RWPE1 (cell line): ENCODE measurements at regions not wholly inside any gene's neighbourhood (a gene's known extent, or its start where the extent isn't known, plus 50 kb on each side); places are given as distances from the start of the nearest gene placed in this dataset.
"Not testable (repeated sequence)": the region's sequence is repeated elsewhere in the genome, so short reads cannot be mapped to it uniquely, and the experiment has no call there.

ENCODE experiments used
- CTCF ChIA-PET: fragments of 350-600 bp; sonication (Branson Sonifier 250); formaldehyde crosslinking; extraction: SDS; loops from one replicate; lab custom pipeline; 2021; lab: Yijun Ruan, JAX
- POLR2A ChIA-PET: fragments of 400-600 bp; formaldehyde crosslinking; extraction: SDS; loops from one replicate; lab custom pipeline; 2020; ENCODE audit warnings: antibody characterized with exemption; ENCODE audit not compliant: low non-redundant PET; lab: Yijun Ruan, JAX
- DNase-seq: peaks from one replicate; pipeline ENCODE4 v3.0.0; 2012; ENCODE audit warnings: low spot score
- H3K27ac ChIP-seq: fragments of 450-650 bp; 2 replicates; pipeline ENCODE4 v1.5.1; 2017
- CTCF ChIP-seq: fragments of 450-650 bp; conservative IDR thresholded peaks from 2 replicates; pipeline ENCODE4 v1.5.1; 2017; ENCODE audit warnings: low read depth, mild to moderate bottlenecking

GRCh38 chr15:56798639-56799038 is 65.3 kb upstream of the ZNF280D start:
- ChIA-PET CTCF (no interaction called here), POLR2A (no interaction called here)
- no peak overlapping the region for H3K27ac ChIP-seq
- DNase-seq, result no peak
- no peak for TF ChIP-seq CTCF

GRCh38 chr15:56797720-56798275 is 64.5 kb upstream of the ZNF280D start:
- ChIA-PET CTCF (no interaction called here), POLR2A (no interaction called here)

GRCh38 chr15:56795502-56795901 is 62.2 kb upstream of the ZNF280D start:
- no peak overlapping the region for H3K27ac ChIP-seq
- CTCF ChIA-PET, result no interaction called here
- no peak for DNase-seq
- TF ChIP-seq CTCF, result no peak
- POLR2A ChIA-PET, result no interaction called here

More at GRCh38 chr15:56797720-56798275, 64.5 kb upstream of the ZNF280D start:
- no peak for TF ChIP-seq CTCF
- DNase-seq, result no peak
- H3K27ac ChIP-seq, result no peak overlapping the region

GRCh38 chr15:56794553-56795329 is 61.4 kb upstream of the ZNF280D start:
- POLR2A ChIA-PET, result no interaction called here
- H3K27ac ChIP-seq, result no peak overlapping the region
- no peak for DNase-seq
- CTCF ChIA-PET, result interaction anchor here (0.7 kb wide), 1 partner anchor 21 kb away, joined by 3 read pairs; no protein-coding TSS in a partner anchor
- TF ChIP-seq CTCF, result no peak

GRCh38 chr15:56794165-56794552 is 60.9 kb upstream of the ZNF280D start:
- no peak for TF ChIP-seq CTCF
- no peak for DNase-seq
- no peak overlapping the region for H3K27ac ChIP-seq
- CTCF ChIA-PET, result interaction anchor here (0.7 kb wide), 1 partner anchor 21 kb away, joined by 3 read pairs; no protein-coding TSS in a partner anchor
- POLR2A ChIA-PET, result no interaction called here

GRCh38 chr15:56792211-56792610 is 58.9 kb upstream of the ZNF280D start:
- POLR2A ChIA-PET, result no interaction called here
- CTCF ChIA-PET, result no interaction called here
- no peak for TF ChIP-seq CTCF
- no peak overlapping the region for H3K27ac ChIP-seq
- DNase-seq, result no peak

GRCh38 chr15:56791521-56791920 is 58.2 kb upstream of the ZNF280D start:
- DNase-seq, CTCF ChIA-PET, POLR2A ChIA-PET: not testable (repeated sequence)

More at GRCh38 chr15:56791521-56791920, 58.2 kb upstream of the ZNF280D start:
- not testable (repeated sequence) for H3K27ac ChIP-seq
